ENCODE measurements at regions not wholly inside any gene's neighbourhood (a gene's known extent, or its start where the extent isn't known, plus 50 kb on each side); places are given as distances from the start of the nearest gene placed in this dataset.

- peak; percentile 7 for DNase-seq (ENCODE audit: low spot score)
Measured at GRCh38 chr6:148146717-148147462, 195.7 kb upstream of the SASH1 start.

GRCh38 chr6:148147463-148147830, 195.2 kb upstream of the SASH1 start:
- no peak for DNase-seq (ENCODE audit: low spot score)

- DNase-seq (ENCODE audit: low spot score), result peak; percentile 3
Measured at GRCh38 chr6:148151896-148152643, 190.6 kb upstream of the SASH1 start.

- DNase-seq (ENCODE audit: low spot score), result no peak
Measured at GRCh38 chr6:148154668-148155067, 188.0 kb upstream of the SASH1 start.

DNA sequence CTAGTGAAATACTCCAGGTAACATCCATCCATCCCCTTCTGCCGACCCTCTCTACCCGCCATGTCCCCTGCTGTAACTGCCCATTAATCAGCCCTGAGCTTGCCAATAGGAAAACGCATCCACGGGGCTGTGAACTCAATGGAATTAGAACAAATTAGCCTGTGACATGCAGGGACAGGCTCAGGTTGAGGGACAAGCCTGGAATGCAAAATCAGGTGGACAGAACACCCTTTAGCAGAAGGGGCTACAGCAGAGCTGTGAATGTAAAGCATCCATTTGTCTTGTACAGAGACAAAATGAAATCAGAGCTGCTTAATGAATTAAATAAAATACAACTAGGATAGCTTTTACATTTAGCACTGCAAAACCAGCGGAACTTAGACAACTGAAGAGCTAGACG, 187.3 kb upstream of the SASH1 start:
- DNase-seq (ENCODE audit: low spot score), result no peak

GRCh38 chr6:148157841-148158240, 184.8 kb upstream of the SASH1 start:
- no peak for DNase-seq (ENCODE audit: low spot score)

DNA sequence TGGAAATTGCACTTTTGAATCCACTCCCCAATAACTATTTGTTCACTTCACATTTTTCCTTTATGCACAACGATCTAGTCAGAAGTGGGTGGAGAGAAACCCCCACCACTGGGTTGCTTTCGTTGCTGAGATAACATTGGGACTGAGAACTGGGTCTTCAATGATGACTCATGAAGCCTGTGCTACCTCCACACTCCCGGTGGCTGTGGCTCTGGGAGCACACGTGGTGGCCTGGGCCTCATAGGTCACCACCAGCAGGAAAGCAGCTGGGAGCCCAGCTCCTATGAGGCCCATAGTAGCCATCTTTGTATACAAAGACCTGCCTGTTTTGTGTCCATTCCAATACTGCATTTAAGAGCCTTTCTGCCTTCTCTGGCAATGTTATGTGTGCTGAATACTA, 178.0 kb upstream of the SASH1 start:
- DNase-seq (ENCODE audit: low spot score), result no peak

DNA sequence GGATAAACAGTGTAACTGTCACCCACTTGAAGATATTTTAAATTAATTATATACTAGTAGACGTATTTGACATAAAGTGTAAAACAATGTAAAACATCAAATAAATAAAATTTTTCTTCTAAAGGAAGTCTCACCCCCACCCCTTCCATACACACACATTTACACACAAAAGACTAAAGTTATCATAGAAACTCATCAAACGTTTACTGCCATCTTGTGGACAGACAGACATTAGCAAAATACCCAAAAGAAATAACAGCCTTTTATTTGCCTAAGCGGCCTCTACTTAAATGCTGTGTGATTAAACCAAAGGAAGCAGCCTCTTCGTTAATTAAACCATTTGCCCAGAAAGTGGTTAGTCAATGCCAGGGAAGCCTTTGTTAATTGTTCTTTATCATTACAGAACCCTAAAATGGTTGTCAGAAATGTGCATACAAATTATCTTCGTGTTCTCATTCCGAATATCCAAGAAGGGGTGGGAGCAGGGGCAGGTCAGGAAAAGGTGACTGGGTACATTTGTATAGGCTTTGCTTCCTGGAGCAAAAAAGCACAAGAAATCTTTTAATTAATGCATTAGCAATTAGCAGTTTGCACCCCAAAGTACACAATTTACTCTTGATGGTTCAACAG, 176.2 kb upstream of the SASH1 start:
- DNase-seq (ENCODE audit: low spot score), result peak; percentile 73

DNA sequence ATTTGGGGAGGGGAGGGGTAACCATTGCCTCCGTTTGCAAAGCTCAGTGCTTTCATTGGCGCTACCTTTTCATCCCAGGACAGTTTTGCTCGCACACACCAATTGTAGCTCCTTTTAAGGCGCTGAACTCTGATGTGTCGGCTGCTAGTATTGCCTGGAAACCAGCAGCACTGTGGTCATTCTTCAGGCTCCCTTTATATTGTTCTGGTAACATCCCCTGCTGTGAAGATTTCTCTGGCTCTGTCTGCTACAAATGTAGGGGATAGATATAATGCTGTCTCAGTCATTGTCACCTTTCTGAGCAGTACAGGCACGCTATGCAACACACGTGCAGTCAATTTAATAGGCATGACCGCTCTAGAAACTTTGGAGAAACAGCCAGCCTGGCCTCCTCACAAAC, 172.9 kb upstream of the SASH1 start:
- no peak for DNase-seq (ENCODE audit: low spot score)

DNA sequence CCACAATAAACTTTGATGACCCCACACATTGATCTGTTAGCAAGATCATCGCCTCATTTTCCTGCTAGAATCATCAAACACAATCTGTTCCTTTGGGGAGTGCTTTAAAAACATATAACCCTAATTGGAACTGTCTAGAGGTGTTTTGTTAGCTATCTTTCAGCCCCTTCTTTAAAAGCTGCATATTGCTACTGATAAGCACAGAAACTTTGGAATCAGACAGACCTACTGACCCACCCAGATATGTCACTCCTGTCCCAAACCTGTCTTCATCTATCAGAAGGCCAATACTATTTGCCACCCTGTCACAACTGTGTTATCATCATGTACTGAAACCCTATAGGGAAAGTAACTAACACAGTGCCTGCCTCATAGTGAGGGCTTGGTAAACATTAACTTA, 172.4 kb upstream of the SASH1 start:
- DNase-seq (ENCODE audit: low spot score), result no peak

- no peak for DNase-seq (ENCODE audit: low spot score)
Measured at GRCh38 chr6:148173548-148173947, 169.1 kb upstream of the SASH1 start.

- DNase-seq (ENCODE audit: low spot score), result no peak
Measured at GRCh38 chr6:148175550-148176188, 167.0 kb upstream of the SASH1 start.

- peak; percentile 80 for DNase-seq (ENCODE audit: low spot score)
Measured at GRCh38 chr6:148177589-148178233, 164.9 kb upstream of the SASH1 start.

- peak; percentile 53 for DNase-seq (ENCODE audit: low spot score)
Measured at GRCh38 chr6:148179786-148180185, 162.9 kb upstream of the SASH1 start.

- no peak for DNase-seq (ENCODE audit: low spot score)
Measured at GRCh38 chr6:148182378-148182777, 160.3 kb upstream of the SASH1 start.

- no peak for DNase-seq (ENCODE audit: low spot score)
Measured at GRCh38 chr6:148183776-148184175, 158.9 kb upstream of the SASH1 start.

DNA sequence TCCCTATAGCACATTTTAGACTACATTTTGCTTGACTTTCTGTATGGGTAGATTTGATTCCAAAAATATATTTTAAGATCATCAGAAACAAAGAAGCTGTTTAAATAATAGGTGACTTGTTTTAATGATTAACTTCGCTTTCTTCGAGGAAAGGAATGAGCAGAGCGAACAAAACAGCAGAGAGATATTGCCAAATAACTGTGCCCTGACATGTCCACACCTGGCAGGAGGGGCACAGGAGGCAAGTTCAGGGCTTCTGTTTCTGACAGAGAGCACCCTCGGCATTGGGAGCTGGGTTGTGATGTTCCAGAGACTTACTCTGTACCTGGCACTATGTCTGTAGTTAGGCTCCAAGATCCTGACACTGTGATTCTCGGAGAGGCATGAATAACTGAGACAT, 155.7 kb upstream of the SASH1 start:
- DNase-seq (ENCODE audit: low spot score), result no peak

DNA sequence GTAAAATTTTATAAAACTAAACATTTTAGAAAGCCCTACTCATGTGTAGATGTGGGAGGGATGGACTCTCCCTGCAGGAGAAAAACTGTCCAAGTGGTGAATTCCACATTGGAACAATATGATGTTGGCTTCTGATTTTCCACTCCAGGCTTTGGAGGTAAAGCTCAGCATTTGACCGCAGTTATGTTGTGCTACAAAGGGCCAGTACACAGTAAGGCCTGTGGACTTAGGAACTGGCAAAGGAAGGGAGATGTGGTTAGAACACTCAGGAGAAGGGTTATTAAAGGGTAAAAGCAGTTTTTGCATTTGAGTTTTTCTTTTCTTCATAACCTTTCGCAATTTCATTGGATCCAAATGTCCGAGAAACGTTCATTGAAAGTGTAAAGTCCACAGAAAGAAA, 150.3 kb upstream of the SASH1 start:
- DNase-seq (ENCODE audit: low spot score), result no peak

DNA sequence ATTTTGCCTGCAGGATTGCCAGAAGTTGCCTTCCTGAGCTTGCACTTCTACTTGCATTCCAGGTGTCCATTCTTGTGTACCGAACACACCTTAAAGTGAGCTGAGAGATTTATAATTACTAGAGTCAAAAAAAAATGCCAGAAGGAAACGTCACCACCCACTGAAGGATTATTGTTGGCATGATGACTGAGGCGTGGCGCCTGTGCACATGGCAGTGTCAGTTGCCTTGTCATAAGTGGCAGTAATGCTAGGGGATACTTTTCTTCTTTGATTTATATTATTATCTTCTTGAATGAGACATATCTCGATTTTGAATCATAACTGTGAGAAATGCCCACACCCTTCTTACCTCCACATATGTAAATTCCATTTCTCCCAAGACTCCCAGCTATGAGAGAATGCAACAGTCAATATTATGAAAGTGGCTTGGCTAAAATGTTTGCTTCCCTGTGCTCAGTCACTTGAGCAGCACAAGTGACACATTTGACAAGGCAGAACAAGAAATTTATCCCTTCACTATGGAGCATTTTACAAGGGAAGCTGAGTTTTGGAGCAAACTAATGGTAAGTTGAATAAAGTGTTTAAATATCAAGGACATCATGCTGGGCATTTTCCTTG, 149.5 kb upstream of the SASH1 start:
- peak; percentile 74 for DNase-seq (ENCODE audit: low spot score)

DNA sequence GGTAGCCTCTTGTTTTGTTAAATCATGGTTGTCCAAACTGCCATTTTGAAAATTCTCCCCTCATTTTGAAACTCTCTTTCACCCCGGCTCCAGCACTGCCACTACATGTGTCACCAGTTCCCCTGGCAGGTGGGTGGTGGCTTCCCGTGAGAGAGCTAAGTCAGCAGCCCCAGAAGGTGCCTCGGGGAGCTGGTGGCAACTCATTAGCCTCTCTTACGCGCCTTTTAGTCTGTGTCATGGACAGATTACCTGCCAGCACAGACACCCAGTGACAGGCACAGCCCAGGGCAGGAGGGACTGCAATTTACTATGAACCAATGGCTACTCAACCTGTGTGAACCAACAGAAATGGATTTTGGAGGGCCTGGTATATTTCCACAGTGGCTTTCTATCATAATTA, 147.1 kb upstream of the SASH1 start:
- DNase-seq (ENCODE audit: low spot score), result no peak

DNA sequence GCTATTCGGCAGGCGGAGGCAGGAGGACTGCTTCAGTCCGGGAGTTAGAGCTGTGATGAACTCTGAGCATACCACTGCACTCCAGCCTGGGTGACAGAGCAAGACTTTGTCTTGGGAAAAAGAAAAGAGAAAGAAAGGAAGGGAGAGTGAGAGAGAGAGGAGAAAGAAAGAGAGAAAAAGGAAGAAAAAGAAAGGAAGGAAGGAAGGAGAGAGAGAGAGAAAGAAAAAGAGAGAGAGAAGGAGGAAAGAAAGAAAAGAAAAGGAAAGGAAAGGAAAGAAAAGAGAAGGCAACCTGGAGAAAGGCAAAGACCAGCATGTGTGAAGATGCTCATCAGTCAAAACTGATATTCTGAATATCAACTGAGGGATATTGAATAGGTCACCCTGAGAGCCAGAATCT, 143.1 kb upstream of the SASH1 start:
- no peak for DNase-seq (ENCODE audit: low spot score)

Measured in HT-29 (cell line).